BJ (cell line): ENCODE measurements at regions not wholly inside any gene's neighbourhood (a gene's known extent, or its start where the extent isn't known, plus 50 kb on each side); places are given as distances from the start of the nearest gene placed in this dataset.

Experiments used
- CTCF ChIA-PET: fragments of 350-600 bp; formaldehyde crosslinking; extraction: SDS; loops from one replicate; lab custom pipeline; 2021; ENCODE audit warnings: antibody characterized with exemption, inconsistent platforms; lab: Yijun Ruan, JAX
- POLR2A ChIA-PET: fragments of 300-600 bp; sonication (Branson Sonifier 250); formaldehyde crosslinking; extraction: SDS; loops from one replicate; lab custom pipeline; 2021; ENCODE audit warnings: antibody characterized with exemption; lab: Charles Lee
- DNase-seq: peaks from one replicate; pipeline ENCODE4 v3.0.0-alpha.2; 2011; ENCODE audit warnings: low read depth
- H3K27me3 ChIP-seq: 2 replicates; pipeline ENCODE4 v1.6.0; 2011; ENCODE audit warnings: low read length; ENCODE audit not compliant: control insufficient read depth, insufficient read depth
- H3K36me3 ChIP-seq: 2 replicates; pipeline ENCODE4 v1.5.1; 2011; ENCODE audit warnings: low read length; ENCODE audit not compliant: control insufficient read depth, insufficient read depth
- H3K4me3 ChIP-seq: 2 replicates; pipeline ENCODE4 v1.5.1; 2011; ENCODE audit warnings: low read depth, mild to moderate bottlenecking, control low read depth, low read length
- TF ChIP-seq, protein P1 (sequence below): IDR thresholded peaks from 2 replicates; pipeline ENCODE4 v1.5.1; 2011; ENCODE audit warnings: low read depth, mild to moderate bottlenecking, control low read depth, inconsistent platforms, low read length, moderate library complexity; ENCODE audit not compliant: insufficient read depth

- Histone ChIP-seq H3K4me3 (no peak overlapping the region), H3K36me3 (no peaks in the 10 kb centered on the region), H3K27me3 (no peaks in the 10 kb centered on the region)
- TF ChIP-seq, protein P1, sequence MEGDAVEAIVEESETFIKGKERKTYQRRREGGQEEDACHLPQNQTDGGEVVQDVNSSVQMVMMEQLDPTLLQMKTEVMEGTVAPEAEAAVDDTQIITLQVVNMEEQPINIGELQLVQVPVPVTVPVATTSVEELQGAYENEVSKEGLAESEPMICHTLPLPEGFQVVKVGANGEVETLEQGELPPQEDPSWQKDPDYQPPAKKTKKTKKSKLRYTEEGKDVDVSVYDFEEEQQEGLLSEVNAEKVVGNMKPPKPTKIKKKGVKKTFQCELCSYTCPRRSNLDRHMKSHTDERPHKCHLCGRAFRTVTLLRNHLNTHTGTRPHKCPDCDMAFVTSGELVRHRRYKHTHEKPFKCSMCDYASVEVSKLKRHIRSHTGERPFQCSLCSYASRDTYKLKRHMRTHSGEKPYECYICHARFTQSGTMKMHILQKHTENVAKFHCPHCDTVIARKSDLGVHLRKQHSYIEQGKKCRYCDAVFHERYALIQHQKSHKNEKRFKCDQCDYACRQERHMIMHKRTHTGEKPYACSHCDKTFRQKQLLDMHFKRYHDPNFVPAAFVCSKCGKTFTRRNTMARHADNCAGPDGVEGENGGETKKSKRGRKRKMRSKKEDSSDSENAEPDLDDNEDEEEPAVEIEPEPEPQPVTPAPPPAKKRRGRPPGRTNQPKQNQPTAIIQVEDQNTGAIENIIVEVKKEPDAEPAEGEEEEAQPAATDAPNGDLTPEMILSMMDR, result no peak
- ChIA-PET POLR2A (no interaction called here), CTCF (no interaction called here)
- DNase-seq, result no peak
These were observed 761.7 kb downstream of the DNAJB9 start for GRCh38 chr7:109331423-109331822.

DNA sequence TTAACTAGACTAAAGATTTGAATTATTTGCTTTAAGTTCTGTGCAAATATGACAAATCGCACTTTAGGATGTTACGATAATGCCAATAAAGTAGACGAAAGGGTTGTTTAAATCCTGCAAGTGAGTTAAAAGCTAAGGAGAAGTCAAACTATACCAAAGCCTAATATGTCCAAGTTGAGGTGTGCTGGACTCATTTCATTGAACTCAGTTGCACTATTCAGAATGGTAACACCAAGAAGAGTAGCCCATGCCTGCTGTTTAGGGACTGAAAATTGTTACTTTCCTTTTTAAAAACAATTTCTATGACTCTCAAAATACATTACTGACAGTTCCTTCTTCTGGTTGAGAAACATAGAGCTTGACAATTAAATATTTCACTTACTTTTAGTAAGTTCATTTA, 766.3 kb downstream of the DNAJB9 start:
- ChIA-PET POLR2A (no interaction called here), CTCF (no interaction called here)
- DNase-seq, result no peak
- H3K27me3 ChIP-seq, result no peaks in the 10 kb centered on the region
- no peaks in the 10 kb centered on the region for H3K36me3 ChIP-seq
- TF ChIP-seq, protein P1, result no peak
- H3K4me3 ChIP-seq, result no peak overlapping the region

- TF ChIP-seq, protein P1, result no peak
- H3K36me3 ChIP-seq, result no peaks in the 10 kb centered on the region
- POLR2A ChIA-PET, result no interaction called here
- no peak for DNase-seq
- H3K4me3 ChIP-seq, result no peak overlapping the region
- CTCF ChIA-PET, result no interaction called here
- H3K27me3 ChIP-seq, result no peaks in the 10 kb centered on the region
These were observed 766.9 kb downstream of the DNAJB9 start for GRCh38 chr7:109336531-109336930.

- DNase-seq, result no peak
- ChIA-PET POLR2A (no interaction called here), CTCF (no interaction called here)
- H3K36me3 ChIP-seq, result no peaks in the 10 kb centered on the region
- no peak overlapping the region for H3K4me3 ChIP-seq
- TF ChIP-seq, protein P1, result no peak
- H3K27me3 ChIP-seq, result no peaks in the 10 kb centered on the region
These were observed 774.0 kb downstream of the DNAJB9 start for GRCh38 chr7:109343678-109344077.

GRCh38 chr7:109351493-109351892, 781.8 kb downstream of the DNAJB9 start:
- no peak overlapping the region for H3K4me3 ChIP-seq
- ChIA-PET CTCF (no interaction called here), POLR2A (no interaction called here)
- H3K27me3 ChIP-seq, result no peaks in the 10 kb centered on the region
- no peak for DNase-seq
- TF ChIP-seq, protein P1, result no peak
- no peaks in the 10 kb centered on the region for H3K36me3 ChIP-seq
